ENCODE measurements at regions not wholly inside any gene's neighbourhood (a gene's known extent, or its start where the extent isn't known, plus 50 kb on each side); places are given as distances from the start of the nearest gene placed in this dataset.

DNA sequence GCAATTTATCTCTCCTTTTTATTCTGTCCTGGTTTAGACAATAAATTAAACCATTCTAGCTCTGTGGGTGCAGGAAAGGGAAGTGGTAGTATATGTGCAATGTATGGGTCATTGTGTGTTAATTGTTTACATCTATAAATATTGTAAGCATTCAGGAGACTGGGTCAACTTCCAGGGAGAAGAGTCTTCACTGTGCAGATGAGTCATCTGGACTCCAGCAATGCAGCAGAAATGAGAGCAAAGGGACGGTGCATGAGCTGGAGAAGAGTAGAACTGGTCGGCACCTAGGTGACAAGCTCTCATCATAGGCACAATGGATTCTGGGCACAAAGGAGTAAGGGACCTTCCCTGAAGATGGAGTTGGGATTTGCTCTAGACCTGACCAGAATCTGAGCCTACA lies 211.1 kb upstream of the DAAM1 start:
- no peak overlapping the region for H3K4me3 ChIP-seq (replicated peaks; ENCODE audit: low read depth, low read length)
- TF ChIP-seq, protein P1, sequence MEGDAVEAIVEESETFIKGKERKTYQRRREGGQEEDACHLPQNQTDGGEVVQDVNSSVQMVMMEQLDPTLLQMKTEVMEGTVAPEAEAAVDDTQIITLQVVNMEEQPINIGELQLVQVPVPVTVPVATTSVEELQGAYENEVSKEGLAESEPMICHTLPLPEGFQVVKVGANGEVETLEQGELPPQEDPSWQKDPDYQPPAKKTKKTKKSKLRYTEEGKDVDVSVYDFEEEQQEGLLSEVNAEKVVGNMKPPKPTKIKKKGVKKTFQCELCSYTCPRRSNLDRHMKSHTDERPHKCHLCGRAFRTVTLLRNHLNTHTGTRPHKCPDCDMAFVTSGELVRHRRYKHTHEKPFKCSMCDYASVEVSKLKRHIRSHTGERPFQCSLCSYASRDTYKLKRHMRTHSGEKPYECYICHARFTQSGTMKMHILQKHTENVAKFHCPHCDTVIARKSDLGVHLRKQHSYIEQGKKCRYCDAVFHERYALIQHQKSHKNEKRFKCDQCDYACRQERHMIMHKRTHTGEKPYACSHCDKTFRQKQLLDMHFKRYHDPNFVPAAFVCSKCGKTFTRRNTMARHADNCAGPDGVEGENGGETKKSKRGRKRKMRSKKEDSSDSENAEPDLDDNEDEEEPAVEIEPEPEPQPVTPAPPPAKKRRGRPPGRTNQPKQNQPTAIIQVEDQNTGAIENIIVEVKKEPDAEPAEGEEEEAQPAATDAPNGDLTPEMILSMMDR (IDR thresholded peaks at IDR 0.05; ENCODE audit: low read depth, low read length, missing control alignments), result no peak
- no peak for DNase-seq (ENCODE audit: extremely low read depth, low read depth)

DNA sequence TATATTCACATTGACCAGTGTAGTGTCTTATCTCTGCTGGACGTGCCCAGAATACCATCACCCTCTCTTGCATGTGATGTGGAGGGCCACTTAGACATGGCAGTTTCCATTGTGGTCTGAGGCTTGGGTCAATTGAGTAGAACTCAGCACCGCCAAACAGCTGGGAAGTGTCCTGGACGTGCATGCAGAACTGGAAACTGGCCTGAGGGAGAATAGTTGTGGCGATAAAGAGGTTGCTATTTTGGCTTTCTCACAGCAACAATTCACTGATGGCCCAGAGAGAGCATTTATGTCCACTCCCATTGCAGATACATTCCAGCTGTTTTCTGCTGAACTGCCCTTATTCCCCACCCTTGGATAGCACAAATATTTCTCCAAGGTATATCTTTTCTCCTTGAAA lies 210.1 kb upstream of the DAAM1 start:
- H3K4me3 ChIP-seq (replicated peaks; ENCODE audit: low read depth, low read length), result no peak overlapping the region
- TF ChIP-seq, protein P1 (IDR thresholded peaks at IDR 0.05; ENCODE audit: low read depth, low read length, missing control alignments), result no peak
- DNase-seq (ENCODE audit: extremely low read depth, low read depth), result no peak

DNA sequence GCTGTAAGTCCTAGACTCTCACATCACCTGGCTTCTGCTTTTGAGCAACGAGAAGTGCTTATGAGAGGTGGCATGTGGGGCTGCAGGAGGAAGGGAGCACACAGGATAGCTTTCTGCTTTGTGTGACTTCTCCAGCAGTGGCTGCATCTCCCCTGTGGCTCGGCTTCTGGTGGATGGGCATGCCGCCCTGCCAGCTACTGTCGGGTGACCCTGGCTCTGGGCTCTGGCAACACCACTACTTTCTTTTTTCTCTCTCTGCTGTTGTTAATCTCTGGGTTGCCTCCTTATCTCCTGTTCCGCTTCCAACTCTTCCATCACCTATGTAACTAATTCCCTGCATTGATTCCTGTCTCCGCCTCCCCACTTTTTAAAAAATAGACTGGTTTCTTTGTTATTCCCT lies 209.1 kb upstream of the DAAM1 start:
- TF ChIP-seq, protein P1 (IDR thresholded peaks at IDR 0.05; ENCODE audit: low read depth, low read length, missing control alignments), result no peak
- DNase-seq (ENCODE audit: extremely low read depth, low read depth), result no peak
- no peak overlapping the region for H3K4me3 ChIP-seq (replicated peaks; ENCODE audit: low read depth, low read length)

- TF ChIP-seq, protein P1 (IDR thresholded peaks at IDR 0.05; ENCODE audit: low read depth, low read length, missing control alignments), result no peak
- DNase-seq (ENCODE audit: extremely low read depth, low read depth), result no peak
- H3K4me3 ChIP-seq (replicated peaks; ENCODE audit: low read depth, low read length), result no peak overlapping the region
These were observed 206.6 kb upstream of the DAAM1 start for GRCh38 chr14:58981840-58982239.

DNA sequence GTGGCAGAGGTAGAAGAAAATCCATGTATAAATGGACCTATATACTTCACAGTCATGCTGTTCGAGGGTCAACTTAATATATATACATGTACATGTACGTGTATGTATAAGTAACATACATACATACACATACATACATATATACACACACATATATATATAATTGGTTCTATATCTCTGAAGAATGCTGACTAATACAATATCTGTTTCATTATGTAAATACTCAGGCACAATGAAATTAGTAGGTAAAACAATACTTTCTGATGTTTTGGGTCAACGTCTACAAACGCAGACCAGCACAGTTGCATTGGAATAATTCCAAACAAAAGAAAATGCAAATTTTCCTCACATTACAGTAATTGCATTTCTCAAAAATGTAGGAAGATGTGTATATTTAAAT lies 202.7 kb upstream of the DAAM1 start:
- H3K4me3 ChIP-seq (replicated peaks; ENCODE audit: low read depth, low read length), result no peak overlapping the region
- TF ChIP-seq, protein P1 (IDR thresholded peaks at IDR 0.05; ENCODE audit: low read depth, low read length, missing control alignments), result no peak
- DNase-seq (ENCODE audit: extremely low read depth, low read depth), result no peak

GRCh38 chr14:58987591-58987990 lies 200.9 kb upstream of the DAAM1 start:
- TF ChIP-seq, protein P1 (IDR thresholded peaks at IDR 0.05; ENCODE audit: low read depth, low read length, missing control alignments), result no peak
- DNase-seq (ENCODE audit: extremely low read depth, low read depth), result no peak
- H3K4me3 ChIP-seq (replicated peaks; ENCODE audit: low read depth, low read length), result no peak overlapping the region

DNA sequence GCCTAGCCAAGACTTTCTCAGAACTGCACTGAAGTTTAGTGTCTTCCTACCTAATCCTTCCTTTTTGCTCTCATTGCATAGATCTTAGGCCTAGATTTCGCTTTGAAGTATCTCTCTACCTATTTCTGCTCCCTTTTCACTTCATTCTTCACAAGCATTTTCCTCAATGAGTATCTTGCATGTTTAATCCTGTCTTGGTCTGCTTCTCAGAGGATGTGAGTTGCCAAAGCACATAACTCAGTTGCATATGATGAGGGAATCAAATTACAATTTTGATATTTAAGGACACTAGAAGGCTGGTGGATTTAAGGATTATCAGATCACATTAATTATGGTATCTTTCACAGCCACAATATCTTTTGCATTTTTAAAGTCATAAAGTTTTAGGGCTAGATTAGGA lies 195.5 kb upstream of the DAAM1 start:
- DNase-seq (ENCODE audit: extremely low read depth, low read depth), result no peak
- TF ChIP-seq, protein P1 (IDR thresholded peaks at IDR 0.05; ENCODE audit: low read depth, low read length, missing control alignments), result no peak
- H3K4me3 ChIP-seq (replicated peaks; ENCODE audit: low read depth, low read length), result no peak overlapping the region
